HG03066 (cell line): ENCODE measurements at regions not wholly inside any gene's neighbourhood (a gene's known extent, or its start where the extent isn't known, plus 50 kb on each side); places are given as distances from the start of the nearest gene placed in this dataset.
"Not testable (repeated sequence)": the region's sequence is repeated elsewhere in the genome, so short reads cannot be mapped to it uniquely, and the experiment has no call there.

Experiments used
- ATAC-seq: cut with Tn5 transposase; IDR thresholded peaks from one replicate; pipeline ENCODE4 v1.9.1; 2021; ENCODE audit warnings: low read depth; ENCODE audit not compliant: unreplicated experiment

DNA sequence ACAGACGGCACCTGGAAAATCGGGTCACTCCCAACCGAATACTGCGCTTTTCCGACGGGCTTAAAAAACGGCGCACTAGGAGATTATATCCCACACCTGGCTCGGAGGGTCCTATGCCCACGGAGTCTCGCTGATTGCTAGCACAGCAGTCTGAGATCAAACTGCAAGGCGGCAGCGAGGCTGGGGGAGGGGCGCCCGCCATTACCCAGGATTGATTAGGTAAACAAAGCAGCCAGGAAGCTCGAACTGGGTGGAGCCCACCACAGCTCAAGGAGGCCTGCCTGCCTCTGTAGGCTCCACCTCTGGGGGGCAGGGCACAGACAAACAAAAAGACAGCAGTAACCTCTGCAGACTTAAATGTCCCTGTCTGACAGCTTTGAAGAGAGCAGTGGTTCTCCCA, 64.5 kb downstream of the SLC30A10 start:
- not testable (repeated sequence) for ATAC-seq

DNA sequence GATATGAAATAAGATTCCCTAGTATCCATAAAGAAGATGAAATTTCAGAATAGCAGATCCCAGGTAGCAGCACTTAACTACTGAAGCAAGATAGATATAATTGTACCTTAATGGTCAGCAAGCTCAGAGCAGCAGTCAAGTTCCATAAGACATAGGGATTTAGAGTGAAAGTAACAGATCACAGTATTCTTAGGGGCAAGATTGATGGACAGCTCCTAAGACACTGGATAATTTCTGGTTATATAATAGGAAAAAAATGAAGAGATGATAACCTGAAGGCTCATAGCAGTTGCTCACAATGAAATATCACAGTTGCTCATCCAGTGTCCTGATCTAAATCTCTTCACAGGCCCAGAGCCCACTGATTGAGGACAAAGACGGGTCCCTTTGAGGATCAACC, 66.0 kb downstream of the SLC30A10 start:
- ATAC-seq = no peak

DNA sequence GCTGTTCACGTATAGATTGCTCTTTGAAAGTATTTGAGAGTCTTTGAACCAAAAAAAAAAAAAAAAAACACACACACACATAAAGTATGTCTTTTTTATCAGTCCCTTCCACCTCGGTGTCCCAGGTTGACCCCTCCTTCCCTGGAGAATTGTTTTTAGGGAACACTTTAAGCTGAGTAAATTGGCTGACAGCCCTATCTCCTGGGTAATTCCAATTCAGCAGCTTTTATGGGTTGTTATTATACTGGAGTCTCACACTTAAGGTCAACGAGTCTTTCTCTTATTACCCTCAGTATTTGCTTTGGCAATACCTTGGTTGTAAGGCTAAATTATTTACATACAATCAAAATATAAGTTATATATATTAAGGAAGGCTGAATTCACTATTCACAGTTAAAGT, 69.4 kb downstream of the SLC30A10 start:
- no peak for ATAC-seq

DNA sequence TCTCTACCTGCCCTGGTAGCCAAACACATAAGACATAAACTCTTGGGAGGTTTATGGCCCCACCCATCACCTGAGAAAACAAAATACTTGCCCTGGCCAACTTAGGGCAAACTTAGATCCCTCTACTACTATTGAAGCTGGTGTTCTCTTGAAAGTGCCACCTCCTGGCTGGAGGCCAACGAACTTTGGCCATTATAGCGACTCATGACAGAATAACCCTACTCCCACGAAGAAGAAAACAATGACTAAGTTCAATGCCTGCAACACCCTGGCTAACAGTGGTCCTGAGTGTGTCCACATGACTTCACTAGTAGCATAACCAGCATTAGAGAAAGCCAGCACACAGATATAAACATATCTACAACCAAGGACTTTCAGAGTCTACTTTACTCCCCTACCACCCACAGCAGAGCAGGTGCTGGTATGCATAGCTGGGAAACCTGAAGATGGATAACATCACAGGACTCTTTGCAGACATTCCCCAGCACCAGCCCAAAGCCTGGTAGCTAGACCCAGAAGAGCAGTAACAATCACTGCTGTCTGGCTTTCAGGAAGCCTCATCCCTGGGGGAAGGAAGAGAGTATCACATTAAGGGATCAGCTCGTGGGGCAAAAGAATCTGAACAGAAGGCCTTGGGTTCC, 81.0 kb downstream of the SLC30A10 start:
- no peak for ATAC-seq

DNA sequence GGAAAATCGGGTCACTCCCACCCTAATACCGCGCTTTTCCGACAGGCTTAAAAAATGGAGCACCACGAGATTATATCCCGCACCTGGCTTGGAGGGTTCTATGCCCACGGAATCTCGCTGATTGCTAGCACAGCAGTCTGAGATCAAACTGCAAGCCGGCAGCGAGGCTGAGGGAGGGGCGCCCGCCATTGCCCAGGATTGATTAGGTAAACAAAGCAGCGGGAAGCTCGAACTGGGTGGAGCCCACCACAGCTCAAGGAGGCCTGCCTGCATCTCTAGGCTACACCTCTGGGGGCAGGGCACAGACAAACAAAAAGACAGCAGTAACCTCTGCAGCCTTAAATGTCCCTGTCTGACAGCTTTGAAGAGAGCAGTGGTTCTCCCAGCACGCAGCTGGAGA, 88.8 kb downstream of the SLC30A10 start:
- ATAC-seq = not testable (repeated sequence)

DNA sequence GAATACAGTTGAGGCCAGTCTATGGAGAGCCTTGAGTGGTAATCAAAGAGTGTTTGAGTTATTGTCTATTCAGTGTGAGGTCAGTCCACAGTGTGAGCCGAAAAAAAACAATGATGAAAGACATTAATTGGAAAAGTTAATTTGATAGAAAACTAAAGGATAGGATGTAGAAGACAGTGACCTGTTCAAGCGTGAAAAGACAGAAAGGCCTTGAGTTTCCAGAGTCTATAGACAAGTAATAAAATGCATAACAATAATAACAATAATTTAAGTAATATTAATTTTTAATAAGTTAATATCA, 90.4 kb downstream of the SLC30A10 start:
- ATAC-seq = no peak

DNA sequence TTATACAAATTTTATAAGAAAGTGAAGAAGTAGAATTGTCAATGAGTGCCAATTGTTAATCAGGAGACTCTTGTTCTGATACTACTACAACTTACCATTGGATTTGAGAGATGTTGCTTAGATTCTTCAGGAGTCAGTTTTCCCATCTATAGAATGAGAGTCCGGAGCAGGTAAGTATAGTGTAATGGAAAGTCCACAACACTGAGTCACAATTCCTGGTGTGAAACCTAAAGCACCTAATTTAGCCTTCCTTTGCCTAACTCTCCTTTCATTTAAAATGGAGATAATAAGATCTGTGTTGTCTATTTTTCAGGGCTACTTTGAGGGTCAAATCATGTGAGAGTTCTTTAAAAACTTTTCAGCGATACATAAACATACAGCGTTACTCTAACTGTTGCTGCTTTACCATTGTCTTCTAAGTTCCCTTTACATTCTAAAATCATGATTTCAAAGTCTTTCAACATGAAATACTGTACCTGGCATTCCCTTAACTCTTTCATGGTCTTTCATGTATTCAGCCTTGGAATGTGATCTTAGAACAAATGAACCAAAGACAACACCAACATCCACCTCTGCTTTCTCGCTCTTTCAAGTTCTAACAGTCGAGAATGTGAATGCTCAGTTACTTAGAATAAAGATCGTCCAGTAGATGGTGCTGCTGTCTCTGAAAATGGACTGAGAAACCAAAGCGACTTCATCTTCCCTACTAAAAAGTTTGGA, 90.9 kb downstream of the SLC30A10 start:
- ATAC-seq = no peak

DNA sequence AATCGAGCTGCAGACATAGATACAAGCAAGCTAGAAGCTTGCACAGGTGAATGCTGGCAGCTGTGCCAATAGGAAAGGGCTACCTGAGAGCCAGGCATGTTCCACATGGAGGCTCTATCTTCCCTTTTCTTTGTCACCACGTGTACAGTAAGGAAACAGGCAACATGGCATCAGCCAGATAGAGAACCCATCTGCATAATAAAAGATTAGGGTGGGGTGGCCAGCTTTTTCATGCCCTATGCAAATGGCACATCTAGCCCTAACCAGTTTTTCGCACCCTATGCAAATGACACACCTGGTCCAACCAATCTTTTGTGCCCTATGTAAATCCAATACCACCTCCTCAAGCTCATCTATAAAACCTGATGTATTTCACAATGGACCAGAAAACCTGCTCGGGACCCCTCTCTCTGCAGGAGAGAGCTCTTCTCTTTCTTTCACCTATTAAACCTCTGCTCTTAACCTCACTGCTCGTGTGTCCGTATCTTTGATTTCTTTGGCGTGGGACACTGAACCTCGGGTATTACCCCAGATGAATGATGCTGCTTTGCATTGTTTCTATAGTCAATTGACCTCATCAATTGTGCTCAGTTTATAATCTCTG, 93.9 kb downstream of the SLC30A10 start:
- ATAC-seq = no peak

DNA sequence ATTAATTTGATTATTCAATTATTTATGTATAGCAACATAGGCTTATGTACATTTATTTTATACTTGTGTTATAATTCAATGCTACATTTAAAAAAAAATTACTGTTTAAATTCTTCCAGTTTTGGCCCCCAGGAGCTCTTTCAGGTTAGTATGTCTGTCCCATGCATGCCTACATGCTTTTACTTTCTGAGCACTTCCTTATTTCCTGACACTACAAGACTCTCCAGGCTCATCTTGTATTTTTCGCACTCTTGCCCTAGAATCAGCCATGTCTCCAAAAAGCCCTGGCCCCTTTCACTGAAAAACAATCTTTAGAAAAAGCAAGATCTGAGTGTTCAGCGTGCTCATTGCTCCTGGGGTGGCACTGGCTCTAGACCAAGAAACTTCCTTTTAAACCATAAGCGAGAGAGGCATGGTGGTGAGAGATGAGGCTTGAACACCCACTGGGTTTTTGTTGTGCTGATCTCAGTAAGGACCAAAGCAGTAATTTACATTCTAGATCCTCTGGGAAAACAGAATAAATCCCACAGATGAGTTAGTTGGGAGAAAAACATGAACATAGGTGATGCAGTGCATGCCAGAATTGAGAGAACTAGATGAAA, 95.0 kb downstream of the SLC30A10 start:
- no peak for ATAC-seq

DNA sequence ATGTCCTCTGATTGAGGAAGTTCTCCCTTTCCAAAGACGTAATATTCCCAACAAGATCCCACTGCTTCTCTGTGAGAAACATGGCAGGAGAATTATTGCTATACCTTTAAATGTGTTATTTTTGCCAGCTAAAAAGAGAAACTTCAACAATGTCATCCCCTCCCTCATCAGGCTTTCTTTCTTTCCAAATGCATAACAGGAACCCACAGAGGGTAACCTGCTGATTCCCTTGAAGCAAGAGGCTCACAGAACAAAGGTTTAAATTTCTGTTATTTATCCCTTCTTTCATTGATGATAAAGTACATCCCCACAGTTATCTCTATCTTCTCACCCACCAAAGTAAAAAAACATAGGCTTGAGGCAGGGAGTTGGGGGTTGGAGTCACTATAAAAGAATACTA, 102.1 kb downstream of the SLC30A10 start:
- no peak for ATAC-seq

DNA sequence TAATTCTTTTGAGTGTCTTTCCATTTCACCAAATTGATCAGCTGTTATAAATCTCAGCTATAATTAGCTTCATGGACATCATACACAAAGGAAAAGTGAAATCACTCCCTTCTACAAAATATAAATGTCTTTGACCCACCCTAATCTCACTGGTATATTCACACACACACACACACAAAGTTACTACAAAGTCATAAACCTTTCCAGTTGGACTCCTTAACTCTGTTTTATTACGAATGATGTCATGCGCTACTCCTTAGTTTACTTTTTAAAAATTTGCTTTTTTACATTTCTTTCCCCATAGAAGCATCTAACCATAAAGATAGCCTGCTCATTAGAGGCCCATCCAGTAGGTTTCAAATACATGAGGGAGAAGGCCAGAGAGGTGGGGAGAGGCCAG, 103.0 kb downstream of the SLC30A10 start:
- no peak for ATAC-seq

DNA sequence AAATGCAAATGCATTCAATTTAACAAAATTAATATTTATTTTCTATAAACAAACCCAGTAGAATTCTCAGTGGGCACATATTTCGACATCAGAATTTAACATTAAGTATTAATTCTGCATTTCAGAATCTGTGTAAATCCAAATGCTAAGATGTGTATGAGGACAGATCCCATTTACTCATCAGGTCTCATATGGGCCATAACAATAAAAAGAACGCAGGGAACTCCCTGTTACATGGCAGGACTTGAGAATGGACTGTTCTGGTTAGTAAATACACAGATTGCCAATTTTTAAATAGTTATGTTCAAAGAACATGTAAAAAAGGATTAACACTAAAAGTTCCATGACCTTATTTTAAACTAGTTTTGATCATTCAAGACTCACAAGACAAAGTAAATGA, 104.0 kb downstream of the SLC30A10 start:
- no peak for ATAC-seq

DNA sequence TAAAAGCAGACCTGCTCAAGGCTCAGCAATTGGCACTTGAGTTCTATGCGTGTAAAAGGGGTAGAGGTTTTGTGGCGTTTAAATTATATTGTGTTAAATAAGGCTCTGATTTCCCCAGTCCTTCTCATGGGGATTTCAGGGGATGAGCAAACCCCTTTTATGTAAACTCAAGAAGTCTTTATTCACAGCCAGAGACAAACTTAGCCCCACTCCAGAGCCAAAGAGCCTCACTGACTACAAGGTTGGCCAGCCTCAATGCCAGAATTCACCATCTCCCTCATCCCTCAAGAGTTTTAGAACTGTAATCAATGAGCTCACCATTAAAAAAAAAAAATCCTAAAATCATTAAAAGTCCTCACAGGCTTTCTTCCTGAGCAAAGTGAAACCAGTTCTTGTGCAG, 107.8 kb downstream of the SLC30A10 start:
- ATAC-seq = no peak

DNA sequence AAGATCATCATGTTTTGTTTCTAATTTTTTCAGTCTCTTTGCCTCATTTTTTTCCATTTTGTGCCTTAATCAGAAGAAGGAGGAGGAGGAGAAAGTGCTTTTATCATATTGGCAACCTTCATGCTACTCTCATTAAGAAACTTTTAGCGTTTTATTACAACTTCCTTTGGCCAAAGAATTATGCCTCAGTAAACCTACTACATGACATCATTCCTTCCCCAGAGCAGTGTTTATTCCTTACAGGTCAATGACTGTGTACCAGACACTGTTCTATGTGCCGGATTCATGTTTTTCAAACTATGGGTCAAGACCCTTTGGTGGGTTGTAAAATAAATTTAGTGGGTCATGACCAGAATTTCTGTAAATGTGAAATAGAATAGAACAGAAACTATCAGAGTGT, 110.4 kb downstream of the SLC30A10 start:
- ATAC-seq = no peak

DNA sequence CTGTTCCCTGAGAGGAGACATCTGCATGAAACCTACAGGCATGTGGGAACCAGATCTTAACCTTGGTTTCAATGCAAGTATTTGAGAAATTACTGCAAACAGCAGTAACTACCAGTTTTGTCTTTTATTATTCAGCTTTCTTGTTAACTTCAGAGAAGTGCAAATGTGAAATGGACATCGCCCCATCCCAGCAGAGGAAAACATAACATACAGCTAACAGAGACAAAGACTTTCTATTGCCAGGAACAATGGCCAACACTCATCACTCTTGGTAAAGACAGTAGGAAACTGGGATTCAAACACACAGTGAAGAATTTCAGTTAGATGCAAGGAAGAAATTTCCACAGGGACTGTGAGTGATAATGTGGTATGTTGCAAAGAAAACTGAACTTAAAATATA, 115.1 kb downstream of the SLC30A10 start:
- no peak for ATAC-seq

DNA sequence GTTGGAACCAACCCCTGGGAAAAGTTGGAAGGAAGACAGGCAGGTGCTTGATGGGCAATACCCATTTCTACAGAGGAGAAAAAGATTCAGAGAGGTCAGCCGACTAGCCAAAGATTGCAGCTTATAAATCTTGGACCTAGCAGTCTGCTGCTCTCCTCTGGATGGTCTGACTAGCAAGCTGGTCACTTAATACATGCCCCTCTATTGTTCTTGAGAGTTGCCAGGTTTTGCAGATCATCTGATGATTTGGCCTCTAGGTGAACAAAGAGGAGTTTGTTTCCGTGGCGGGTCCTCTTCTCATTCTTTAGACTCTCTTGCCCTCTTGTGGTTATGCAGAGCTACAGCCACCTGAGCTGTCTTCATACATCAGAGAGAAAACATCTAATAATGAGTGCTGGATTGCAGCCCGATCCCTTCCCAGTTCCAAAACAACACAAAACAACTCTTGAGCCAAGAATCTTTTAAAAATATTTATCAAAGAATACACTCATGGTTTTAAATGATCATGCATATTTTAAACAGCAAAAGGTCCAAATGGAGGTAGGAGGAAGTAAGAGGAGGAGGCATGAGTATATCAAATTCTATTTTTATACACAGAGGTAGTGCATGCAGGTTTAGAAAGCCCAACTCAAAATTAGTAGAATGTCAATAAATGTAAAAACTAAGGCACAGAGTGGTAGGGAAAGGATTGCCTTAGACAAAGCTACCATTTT, 115.7 kb downstream of the SLC30A10 start:
- no peak for ATAC-seq

DNA sequence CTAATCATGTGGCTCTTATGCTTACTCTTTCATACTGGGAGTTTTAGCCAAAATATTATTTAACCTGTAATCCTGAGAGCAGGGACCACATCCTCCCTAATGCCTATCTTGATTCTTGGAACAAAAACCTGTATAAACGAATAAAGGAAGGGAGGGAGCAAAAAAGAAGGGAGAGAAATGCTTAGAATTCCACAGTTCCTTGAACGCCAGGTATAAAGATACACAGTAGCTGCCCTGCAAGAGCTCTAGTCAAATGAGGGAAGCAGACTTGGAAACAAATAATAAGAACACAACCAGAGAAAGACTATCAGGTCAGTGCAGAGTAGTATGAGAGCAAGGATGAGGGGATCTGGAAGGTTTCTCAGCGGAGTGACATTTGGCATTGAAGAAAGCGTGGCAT, 116.3 kb downstream of the SLC30A10 start:
- ATAC-seq = no peak

DNA sequence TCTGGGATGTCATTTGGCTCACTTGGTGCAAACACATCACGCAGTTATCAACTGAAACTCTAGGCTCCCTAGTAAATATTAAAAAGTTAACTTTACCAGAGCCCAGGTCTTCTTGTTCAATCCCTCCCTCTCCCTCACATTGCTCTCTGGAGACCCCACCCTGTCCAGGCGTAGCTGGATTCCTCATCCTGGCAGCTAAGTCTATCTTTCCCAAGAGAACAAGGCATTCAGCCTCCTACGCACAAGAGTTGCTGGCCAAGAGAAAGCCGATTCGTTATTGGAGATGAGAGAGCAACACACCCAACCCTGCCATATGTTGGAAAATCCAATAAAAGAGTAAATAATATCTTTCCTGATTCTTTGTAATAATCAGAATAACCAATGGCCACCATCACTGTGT, 117.9 kb downstream of the SLC30A10 start:
- no peak for ATAC-seq

DNA sequence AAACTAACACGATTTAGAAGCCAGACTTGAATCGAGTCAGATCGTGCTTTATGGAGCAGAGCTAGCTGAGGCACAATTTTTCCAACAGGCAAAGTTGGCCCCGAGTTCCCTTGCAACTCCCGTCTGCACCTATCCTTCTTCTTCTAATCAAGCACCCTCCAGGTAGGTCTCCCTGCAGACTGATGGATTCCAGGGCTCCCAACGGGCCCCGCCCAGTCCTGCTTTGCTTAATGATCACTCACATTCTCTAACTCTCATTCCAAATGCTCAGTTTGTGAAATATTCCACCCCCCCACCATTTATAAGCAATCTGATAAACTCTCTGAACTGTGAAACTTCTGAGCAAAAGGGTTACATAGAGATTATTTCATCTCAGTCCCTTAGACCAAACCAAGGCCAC, 119.6 kb downstream of the SLC30A10 start:
- no peak for ATAC-seq

DNA sequence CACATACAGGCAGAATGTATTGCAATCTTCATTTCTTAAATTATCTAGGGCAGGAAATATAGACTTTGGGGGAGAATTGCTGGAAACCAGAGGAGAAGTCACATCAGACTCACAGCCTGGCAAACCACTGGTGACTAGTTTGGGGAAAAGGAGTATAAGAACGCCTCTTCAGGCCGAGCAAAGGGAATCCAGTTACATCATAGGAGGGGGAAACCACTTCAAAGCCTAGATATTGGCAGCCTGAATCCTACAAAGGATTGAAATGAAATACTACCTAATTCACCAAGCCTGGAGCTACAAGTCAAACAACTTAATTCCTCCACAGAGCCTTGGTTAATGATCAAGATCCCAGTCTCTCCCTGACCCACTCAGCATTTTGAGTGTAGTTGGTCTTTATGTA, 121.7 kb downstream of the SLC30A10 start:
- ATAC-seq = no peak

DNA sequence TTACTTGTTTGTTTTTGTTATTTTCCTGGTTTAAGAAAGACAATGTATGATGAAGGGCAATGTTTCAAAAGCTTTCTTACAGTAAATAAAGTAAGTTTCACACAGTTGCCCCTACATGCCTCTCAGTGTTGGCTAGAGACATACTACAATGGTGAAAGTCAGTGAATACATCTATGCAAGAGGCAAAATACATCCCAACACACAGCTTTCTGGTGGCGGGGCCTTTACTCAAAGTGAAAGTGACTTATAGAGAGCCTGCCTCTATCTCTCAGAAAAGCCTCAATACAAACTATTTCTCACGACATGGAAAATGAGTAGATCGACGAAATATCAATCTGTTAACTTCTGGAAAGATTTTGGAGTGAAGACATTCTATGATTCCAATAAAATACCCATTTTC, 122.3 kb downstream of the SLC30A10 start:
- no peak for ATAC-seq
